Transverse colon (tissue), 4 donors: ENCODE measurements at regions not wholly inside any gene's neighbourhood (a gene's known extent, or its start where the extent isn't known, plus 50 kb on each side); places are given as distances from the start of the nearest gene placed in this dataset.

Source experiments
- EP300 ChIP-seq: sonication (generic); formaldehyde crosslinking; IDR thresholded peaks from one replicate; pipeline ENCODE4 v1.6.1; 2017; ENCODE audit warnings: antibody characterized with exemption, low read depth
- POLR2A ChIP-seq: fragments of 450-650 bp; IDR thresholded peaks from one replicate; pipeline ENCODE4 v1.6.1; 2016; ENCODE audit warnings: antibody characterized with exemption, mild to moderate bottlenecking, moderate library complexity
- POLR2AphosphoS5 ChIP-seq, 3 donors: sonication (generic); formaldehyde crosslinking; IDR thresholded peaks; one replicate each; pipeline ENCODE4 v1.6.1; 2016; ENCODE audit warnings: antibody characterized with exemption in 3 of 3
- TF ChIP-seq, protein P1 (sequence below), 5 experiments: fragments of 200-600 bp in 3 of 5; fragments of 450-650 bp in 2 of 5; sonication (generic) in 3 of 5; IDR thresholded peaks; 1 replicate in 2 of 5; 2 replicates in 3 of 5; pipeline ENCODE4 v1.5.1; 2016 to 2017; ENCODE audit warnings: antibody characterized with exemption in 5 of 5, inconsistent platforms in 3 of 5, mild to moderate bottlenecking in 2 of 5, moderate library complexity in 1 of 5

DNA sequence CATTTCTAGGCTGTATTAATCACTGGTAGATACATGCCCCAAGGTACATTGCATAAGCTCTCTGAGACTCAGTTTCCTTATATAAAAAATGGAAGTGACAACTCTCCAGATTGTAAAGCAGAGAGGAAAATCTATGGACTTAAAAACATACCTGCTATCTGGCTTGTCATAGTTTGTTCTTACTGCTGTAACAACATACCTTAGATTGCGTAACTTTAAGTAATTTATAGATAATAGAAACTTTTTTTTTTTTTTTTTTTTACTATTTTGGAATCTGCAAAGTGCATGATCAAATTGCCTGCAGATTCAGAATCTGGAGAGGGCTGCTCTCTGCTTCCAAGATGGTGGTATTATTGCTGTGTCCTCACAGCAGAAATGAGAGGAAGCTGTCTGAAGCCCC, 827.7 kb upstream of the BRINP3 start:
- TF ChIP-seq, protein P1, sequence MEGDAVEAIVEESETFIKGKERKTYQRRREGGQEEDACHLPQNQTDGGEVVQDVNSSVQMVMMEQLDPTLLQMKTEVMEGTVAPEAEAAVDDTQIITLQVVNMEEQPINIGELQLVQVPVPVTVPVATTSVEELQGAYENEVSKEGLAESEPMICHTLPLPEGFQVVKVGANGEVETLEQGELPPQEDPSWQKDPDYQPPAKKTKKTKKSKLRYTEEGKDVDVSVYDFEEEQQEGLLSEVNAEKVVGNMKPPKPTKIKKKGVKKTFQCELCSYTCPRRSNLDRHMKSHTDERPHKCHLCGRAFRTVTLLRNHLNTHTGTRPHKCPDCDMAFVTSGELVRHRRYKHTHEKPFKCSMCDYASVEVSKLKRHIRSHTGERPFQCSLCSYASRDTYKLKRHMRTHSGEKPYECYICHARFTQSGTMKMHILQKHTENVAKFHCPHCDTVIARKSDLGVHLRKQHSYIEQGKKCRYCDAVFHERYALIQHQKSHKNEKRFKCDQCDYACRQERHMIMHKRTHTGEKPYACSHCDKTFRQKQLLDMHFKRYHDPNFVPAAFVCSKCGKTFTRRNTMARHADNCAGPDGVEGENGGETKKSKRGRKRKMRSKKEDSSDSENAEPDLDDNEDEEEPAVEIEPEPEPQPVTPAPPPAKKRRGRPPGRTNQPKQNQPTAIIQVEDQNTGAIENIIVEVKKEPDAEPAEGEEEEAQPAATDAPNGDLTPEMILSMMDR (IDR thresholded peaks at IDR 0.05): no peak
- TF ChIP-seq POLR2A: no peak
- TF ChIP-seq EP300: no peak
- TF ChIP-seq POLR2AphosphoS5 (IDR thresholded peaks at IDR 0.05): no peak
